UCSD-AML1 (cell line): ENCODE measurements at regions not wholly inside any gene's neighbourhood (a gene's known extent, or its start where the extent isn't known, plus 50 kb on each side); places are given as distances from the start of the nearest gene placed in this dataset.
"Not testable (repeated sequence)": the region's sequence is repeated elsewhere in the genome, so short reads cannot be mapped to it uniquely, and the experiment has no call there.

Experiments used
- DNase-seq: peaks from one replicate; lab custom pipeline; 2025; ENCODE audit not compliant: unreplicated experiment; lab: John Stamatoyannopoulos, UW

DNA sequence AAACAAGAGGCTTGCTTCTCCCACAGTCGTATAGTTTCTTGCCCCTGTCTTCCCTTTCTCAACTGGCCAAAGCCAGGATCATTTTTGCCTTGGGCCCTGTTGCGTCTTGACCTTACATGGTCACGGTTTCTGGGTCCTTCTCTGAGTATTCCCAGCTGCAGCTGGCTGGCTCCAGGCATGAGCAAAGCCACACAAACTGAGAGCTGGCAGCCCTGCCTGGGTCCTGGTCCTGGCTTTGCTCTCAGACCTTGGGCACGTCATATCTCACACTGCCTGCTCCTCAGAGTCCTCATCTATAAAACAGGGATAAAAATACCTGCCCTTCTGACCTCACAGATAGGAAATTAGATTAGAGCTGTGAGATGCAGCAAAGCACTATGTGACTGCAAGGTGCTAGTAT, 277.6 kb downstream of the CBLN1 start:
- DNase-seq, result no peak

DNA sequence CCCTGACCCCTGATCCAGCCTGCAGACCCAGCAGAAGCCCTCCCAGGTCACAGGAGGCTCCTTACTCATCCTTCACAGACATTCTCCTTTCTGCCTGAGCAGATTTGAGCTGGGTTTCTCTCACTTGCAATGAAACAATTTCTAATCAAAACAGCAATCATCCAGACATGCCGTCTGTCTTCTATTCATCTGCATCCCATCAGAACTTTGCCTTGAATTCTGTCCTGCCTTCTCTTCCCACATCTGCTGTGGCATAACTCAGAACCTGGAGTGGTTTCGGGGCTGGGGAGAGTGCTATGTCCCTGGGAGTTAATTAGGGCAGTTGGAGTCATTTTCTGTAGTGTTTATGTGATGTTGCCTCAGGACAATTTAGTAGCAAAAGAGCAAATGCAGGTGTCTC, 278.6 kb downstream of the CBLN1 start:
- no peak for DNase-seq

DNA sequence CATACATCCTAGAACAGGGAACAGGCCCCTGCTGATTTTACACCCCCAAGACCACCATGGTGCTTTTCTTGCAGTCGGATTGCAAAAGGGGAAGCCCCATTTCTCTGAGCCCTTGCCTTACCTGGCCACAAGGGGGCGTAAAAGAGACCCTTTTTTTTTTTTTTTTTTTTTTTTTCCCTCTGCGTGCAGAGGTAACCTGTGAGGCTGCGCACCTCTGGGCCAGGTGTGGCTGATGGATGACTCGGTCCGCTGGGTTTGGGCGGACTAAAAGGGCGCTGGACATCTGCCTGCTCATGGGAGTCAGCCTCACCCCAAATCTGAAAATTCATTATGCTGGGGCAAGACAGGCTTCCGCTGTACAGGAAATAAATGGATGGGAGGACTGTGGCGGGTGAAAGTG, 281.0 kb downstream of the CBLN1 start:
- no peak for DNase-seq

DNA sequence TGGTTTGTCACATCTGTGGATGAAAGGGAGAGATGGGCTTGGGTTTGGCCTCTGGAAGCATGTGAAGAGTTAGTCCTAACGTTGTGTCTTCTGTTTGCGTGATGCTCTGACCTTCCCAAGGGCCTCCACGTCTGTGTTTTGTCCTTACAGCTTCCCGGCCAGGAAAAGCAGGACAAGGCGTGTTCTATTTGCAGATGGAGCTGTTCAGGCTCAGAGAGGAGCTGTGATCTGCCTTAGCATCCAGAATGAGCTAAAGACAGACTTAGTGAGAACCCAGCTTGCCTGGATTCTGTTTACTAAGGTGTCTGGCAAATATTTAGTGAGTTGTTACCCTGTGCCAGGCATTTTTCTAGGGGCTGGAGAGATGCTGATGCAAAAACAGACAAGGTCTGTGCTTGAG, 282.1 kb downstream of the CBLN1 start:
- no peak for DNase-seq

DNA sequence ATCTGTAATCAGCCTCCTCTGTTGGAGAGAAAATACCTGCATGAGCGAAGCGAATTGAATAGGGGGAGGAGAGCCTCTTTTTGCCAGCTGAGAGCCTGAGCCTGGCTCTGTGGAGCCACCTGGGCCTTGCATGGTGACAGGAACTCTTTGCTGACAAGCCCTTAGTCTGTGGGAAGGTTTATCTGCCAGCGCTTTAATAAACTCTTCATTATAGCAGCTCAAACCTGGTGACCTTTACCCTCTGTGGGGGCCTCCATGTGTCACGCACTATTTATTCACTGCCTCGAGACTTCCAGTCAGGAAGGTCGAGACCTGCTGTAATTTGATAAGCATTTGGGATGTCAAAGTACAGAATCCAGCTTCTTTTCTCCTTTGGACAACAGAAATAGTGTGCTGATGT, 282.6 kb downstream of the CBLN1 start:
- DNase-seq, result no peak

DNA sequence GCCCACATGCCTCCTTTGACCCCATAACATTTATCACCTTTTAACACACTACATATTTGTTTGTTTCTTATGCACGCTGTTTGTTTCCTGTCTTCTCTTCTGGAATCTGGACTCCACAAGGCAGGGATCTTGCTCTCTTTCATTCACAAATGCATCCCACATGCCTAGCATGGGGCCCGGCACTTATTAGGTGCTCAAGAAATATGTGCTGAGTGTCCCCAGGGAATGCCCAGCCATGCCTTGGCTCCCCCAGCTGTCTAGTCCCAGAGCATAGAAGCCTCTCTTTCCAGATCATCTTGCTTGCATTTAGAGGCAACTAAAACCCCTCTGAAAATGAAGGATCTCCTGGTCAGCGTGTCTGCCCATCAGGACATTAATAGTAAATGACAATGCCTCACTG, 283.7 kb downstream of the CBLN1 start:
- DNase-seq, result no peak

DNA sequence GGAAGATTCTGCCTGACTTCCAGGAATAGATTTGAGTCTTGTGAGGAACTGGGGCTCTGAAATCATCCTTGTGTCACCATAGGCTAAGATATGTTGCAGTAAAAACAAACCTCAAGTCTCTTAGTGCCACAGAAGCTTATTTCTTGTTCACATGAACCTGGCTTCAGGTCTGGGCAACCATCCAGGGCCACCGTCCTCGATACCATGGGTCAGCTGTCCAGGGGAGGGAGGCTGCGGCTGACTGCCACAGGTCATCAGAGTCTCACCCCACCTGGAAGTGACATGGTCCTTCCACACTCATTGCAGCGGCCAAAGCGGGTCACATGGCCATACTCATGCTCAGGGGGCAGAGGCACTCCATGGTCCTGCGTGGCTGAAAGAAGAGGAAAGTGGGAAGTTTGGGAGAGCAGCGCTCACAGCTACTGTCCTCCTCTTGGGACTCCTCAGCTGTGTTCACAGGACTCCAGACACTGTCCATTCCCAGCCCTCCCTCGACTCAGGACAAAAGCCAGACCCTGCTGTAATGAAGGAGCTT, 284.5 kb downstream of the CBLN1 start:
- DNase-seq, result no peak

DNA sequence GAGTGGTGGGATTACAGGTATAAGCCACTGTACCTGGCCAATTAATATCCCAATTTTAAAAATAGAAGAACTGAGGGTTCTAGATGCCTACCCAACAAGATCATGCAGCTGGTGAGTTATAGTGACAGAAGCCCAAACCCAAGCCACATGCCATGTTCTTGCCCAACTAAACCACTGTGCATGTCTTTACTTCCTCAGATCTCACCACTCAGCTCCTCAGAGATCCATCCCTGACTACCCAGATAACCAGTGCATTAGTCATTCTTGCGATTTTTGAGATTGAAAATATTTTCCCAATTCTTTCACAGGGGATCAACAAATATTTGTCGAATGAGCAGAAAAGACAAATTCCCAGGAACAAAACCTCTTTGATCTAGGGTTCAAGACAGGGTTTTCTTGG, 303.1 kb downstream of the CBLN1 start:
- DNase-seq, result no peak

DNA sequence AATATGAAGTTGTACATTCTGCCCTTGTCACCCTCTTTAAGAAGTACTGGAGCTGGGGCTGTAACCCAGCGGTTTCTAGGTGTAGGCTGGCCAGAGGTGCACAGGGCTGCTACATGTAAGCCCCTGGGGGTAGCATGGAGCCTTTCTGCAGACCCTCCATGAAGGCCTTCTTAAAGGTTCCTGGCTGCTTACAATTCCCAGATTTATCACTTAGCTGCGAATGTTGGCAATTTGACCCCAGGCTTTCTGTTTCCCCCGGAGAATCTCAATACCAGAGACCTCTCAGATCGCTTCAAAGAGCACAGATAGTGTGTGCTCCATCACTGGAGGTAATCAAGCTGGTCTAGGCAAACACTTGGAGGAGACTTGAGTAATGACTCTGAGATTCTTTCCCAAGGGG, 309.4 kb downstream of the CBLN1 start:
- no peak for DNase-seq

DNA sequence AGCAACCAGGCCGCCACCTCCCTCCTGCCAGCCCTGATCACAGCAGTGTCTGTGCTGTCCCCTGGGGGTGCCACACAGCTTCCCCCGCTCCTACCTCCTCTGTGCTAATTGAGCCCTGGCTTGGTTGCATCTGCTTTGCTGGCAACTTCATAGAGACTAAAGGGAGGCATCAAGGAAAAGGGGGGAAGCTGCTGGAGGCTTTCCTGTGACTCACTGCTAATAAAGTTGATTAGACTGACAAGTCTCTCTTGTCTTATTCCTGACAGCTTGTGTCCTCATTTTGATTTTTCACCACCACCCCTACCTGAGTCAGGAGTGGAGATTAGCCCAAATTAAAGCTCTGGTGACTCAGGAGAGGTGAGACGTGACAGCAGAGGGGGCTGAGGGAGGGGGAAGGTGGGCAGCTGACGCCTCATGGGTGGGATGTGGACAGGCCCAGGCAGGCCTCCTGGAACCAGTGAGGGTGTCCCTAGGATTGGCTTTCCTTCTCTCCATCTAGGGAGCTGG, 310.0 kb downstream of the CBLN1 start:
- no peak for DNase-seq

DNA sequence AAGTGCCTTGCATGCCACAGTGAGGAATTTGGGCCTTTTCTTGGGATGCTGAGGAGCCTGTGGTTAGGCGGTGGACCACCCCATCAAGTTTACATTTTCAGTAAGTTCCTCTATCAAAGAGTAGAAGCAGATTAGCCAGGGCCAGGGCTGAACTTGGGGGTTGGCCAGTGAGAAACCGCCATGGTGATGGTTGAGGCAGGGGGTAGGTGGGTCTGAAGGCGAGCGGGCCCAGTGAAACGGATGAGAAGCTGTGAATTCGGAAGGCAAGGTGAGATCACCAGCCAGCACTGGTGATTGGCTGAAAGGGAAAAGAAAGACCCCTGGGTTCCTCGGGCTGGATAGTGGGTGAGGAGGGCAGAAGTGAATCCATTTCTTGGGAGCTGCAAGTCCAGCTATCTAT, 311.4 kb downstream of the CBLN1 start:
- no peak for DNase-seq

DNA sequence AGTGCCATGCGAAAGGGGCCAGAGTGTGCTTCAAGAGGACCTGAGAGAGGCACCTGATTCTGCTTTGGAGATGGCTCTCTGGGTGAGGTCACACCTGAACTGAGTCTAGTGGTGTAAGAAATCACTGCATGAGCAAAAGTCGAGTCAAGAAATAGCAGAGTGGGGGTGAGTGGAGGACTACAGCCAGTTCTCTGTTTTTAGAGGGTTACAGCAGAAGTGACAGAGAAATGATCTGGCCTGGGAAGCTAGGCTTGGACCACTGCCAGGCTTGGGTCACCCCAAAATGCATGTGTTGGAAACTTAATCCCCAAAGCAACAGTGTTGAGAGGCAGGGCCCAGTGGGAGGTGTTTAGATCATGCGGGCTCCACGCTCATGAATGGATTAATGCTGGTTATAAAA, 312.0 kb downstream of the CBLN1 start:
- DNase-seq, result no peak

DNA sequence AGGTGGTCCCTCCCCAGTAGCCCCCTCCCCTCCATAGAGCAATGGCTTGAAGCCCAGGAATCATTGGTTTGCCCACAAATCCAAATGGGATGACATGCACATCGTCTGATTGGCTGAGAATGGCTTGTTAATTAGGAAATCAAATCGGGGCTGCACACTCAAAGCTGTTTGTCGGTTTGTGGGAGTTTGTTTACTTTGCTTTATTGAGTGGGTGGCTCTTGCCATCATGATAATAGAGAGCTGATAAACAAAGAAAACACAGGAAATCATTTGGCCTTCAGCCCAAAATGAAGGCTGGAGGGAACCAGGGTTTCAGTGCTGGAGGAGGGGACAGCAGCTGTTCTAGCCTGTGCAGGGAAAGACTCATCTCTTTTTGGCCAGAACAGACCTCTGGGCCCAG, 316.3 kb downstream of the CBLN1 start:
- no peak for DNase-seq

DNA sequence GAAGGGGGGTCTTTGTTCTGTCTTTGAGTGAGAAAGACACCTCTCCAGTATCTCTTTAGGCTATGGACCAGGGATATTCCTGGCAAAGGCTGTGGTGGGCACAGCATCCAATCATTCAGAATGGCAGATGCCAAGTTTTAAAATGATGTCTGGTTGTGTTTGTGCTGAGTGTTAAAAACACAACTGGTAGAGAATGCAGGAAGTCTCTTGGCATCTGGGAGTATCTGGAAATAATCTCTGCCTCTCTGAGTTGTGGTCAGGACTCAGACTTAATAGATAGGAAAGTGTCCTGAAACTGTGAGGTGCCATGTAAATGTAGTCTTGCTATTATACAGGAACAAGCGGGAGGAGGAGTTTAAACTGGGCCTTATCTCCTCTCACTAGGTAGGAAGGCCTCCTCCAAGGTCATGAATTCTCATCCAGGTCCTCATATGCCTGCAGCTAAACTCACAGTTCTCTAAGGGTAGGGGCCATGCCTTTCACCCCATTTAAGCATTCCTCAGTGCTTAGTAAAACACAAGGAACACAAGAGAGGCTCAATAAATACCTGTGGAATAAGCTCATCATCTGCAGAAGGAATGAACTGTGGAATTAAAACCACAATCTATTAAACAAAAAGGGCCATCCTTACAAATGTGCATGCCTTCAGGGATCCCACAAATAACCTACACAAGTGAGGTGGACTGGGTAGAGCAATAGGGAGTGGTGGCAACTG, 317.6 kb downstream of the CBLN1 start:
- no peak for DNase-seq

DNA sequence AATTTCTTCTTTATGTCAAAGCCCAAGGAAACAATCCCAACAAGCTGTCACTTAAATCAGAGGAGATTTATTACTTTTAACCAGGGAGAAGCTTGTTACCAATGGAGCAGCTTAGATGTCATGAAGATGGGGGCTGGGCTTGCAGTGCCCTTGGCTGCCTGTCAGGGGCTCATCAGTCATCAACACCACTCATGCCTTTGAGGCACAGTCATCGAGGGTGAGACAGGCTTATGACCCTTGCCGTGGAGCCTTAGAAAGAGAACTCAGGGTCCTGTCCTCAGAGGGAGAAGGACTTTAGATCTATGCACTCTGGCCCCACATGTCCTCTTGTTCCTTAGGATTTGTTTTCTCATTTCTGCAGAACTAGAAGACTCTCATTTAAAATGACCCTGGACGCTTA, 318.3 kb downstream of the CBLN1 start:
- DNase-seq, result no peak

DNA sequence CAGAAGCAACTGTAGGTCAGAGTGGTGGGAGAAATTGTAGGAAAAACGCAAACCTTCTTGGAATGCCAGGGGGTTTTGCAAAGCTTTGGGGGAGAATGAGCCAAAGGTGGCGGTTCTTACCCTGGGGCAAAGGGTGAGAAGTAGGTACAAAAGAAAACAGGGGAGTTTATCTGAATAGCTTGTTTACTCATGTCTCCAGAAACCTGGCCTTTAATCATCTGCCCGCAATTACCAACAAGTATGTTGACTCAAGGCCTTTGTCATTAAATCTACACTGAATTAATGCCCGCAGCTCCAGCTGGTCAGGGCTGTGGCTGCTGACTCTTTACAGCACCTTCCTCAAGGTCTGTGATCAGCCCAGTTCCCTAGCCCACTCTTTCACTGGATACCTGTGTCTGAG, 320.1 kb downstream of the CBLN1 start:
- DNase-seq, result no peak

DNA sequence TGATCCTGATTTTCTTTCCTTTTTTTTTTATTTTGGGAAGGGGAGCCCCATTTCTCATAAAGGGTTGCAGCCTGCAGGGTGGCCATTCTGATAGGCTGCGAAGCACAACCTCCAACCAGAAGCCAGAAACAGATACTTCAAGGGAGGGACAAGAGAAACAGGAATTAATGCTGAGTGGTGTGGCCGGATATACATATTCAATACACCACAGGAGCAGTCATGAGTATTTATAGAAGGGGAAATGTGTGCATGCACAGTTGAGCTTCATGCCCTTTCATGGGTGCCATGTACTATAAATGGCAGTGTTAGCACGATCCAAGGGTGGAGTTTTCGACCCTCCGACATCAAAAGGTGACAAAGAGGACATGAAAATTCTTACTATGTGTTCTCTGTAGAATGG, 320.8 kb downstream of the CBLN1 start:
- DNase-seq, result no peak

DNA sequence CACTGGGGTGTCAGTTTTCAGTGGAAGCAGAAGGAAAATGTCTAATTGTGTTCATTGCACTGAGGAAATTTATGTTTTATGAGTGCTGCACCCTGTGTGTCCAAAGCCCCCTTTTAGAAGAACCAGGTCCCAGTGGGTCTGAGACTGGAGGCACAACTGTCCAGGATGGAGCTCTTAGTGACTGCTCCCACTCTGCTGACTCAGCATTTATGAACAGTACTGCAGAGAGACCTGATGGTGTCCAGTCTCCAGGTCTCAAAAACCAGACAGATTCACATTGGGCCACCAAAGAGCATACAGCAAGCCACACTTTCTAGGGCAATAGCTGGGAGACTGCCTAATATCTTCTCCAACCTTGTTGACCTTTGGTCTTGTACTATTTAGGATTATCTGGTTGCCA, 321.9 kb downstream of the CBLN1 start:
- DNase-seq, result no peak

DNA sequence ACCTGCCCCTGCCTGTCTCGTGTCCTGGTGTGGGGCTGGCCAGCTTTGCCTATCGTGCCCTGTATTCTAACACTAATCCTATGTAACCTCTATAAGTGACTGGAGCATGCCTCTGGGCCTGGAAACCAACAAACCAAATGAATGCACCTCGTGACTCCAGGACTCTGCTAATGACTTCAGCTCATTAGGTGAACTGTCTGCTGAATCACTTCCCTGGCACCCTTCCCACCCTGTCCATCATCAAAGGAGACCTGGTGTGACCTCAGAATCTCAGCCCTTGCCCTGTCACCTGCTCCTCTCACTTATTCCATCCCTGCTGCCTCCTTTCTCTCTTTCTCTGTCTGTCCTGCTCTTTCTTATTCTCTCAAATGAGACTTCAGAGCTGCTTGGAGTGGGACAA, 322.4 kb downstream of the CBLN1 start:
- DNase-seq, result no peak

DNA sequence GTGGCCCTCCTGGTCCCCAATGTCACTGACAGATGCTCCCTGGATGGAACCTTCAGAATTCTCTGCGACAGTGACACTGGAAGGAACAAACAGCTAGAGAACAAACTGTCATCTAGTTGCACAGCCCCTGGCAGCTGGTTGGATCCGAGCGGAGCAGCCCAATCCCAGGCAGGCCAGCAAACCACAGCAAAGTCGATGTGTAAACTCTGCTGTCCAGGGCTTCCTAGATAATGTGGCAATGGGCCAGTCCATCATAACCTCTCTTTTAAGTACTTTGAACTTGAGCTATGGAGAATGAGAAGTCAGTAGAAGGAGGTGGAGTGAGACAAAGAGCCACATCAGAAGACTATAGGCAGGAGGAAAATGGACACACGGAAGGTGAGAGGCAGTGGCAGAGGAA, 323.0 kb downstream of the CBLN1 start:
- DNase-seq, result no peak

DNA sequence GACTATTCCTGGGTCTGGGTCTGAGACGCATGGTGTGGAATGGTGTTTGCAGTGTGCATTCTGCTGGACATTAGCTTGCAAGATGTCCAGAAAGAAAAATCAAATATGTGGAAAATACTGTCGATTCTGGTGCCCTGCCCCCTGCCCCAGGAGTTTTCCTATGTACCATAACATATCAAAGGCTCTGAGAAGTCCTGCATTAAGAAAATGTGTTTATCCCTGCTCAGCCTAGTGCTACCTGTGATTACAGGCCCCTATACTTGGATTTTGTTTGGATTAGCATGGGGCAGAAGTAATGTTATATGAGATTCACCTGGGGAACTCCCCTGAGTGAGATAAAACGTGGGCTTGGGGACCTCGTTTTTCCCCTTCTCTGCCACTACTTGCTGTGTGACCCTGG, 325.0 kb downstream of the CBLN1 start:
- no peak for DNase-seq

DNA sequence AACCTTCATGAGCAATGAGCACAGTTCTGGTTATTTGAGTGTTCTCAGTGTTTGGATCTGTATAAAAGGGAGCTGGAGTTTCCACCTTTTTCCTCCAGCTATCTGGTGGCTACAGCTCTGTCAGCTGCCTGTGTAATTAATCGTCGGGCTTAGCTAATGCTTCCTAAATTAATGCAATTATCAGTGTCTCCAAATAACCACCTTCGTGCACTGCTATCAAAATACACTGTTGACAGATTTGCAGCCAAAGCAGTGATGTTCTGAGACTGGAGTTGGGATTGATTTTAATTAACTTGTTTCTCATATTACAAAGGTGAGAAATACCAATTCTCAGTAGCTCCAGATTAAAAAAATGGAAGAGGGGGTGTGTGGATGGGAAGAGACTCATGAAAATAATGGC, 325.8 kb downstream of the CBLN1 start:
- DNase-seq, result no peak

DNA sequence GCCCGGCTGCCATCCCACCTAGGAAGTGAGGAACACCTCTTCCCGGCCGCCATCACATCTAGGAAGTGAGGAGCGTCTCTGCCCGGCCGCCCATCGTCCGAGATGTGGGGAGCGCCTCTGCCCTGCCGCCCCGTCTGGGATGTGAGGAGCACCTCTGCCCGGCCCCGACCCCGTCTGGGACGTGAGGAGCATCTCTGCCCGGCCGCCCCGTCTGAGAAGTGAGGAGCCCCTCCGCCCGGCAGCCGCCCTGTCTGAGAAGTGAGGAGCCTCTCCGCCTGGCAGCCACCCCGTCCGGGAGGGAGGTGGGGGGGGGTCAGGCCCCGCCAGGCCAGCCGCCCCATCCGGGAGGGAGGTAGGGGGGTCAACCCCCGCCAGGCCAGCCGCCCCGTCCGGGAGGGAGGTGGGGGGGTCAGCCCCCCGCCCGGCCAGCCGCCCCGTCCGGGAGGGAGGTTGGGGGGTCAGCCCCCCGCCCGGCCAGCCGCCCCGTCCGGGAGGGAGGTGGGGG, 330.0 kb downstream of the CBLN1 start:
- DNase-seq, result not testable (repeated sequence)
